ENCODE measurements at regions not wholly inside any gene's neighbourhood (a gene's known extent, or its start where the extent isn't known, plus 50 kb on each side); places are given as distances from the start of the nearest gene placed in this dataset.

GRCh38 chr21:41681939-41682718 is 84.7 kb downstream of the RIPK4 start:
- ATAC-seq (ENCODE audit: low FRiP score) (no peak), DNase-seq (ENCODE audit: low spot score) (no peak)
- TF ChIP-seq CTCF (IDR thresholded peaks at IDR 0.05) = no peak

GRCh38 chr21:41681348-41681801 is 85.5 kb downstream of the RIPK4 start:
- ATAC-seq (ENCODE audit: low FRiP score) = no peak
- TF ChIP-seq CTCF (IDR thresholded peaks at IDR 0.05) = no peak
- DNase-seq (ENCODE audit: low spot score) = no peak

GRCh38 chr21:41680444-41681347 is 86.2 kb downstream of the RIPK4 start:
- DNase-seq (ENCODE audit: low spot score) (no peak), ATAC-seq (ENCODE audit: low FRiP score) (no peak)
- no peak for TF ChIP-seq CTCF (IDR thresholded peaks at IDR 0.05)

GRCh38 chr21:41678924-41679318 is 87.9 kb downstream of the RIPK4 start:
- ATAC-seq (ENCODE audit: low FRiP score) (peak; percentile 95), DNase-seq (ENCODE audit: low spot score) (peak; percentile 71)
- TF ChIP-seq CTCF (IDR thresholded peaks at IDR 0.05) = no peak

GRCh38 chr21:41678016-41678923 is 88.6 kb downstream of the RIPK4 start:
- no peak for DNase-seq (ENCODE audit: low spot score)
- no peak for TF ChIP-seq CTCF (IDR thresholded peaks at IDR 0.05)
- ATAC-seq (ENCODE audit: low FRiP score) = peak; percentile 22

GRCh38 chr21:41677671-41678015 is 89.2 kb downstream of the RIPK4 start:
- no peak for ATAC-seq (ENCODE audit: low FRiP score)
- DNase-seq (ENCODE audit: low spot score) = no peak
- TF ChIP-seq CTCF (IDR thresholded peaks at IDR 0.05) = no peak

Measured in omental fat pad (tissue), 3 donors.